ENCODE measurements at regions not wholly inside any gene's neighbourhood (a gene's known extent, or its start where the extent isn't known, plus 50 kb on each side); places are given as distances from the start of the nearest gene placed in this dataset.

DNA sequence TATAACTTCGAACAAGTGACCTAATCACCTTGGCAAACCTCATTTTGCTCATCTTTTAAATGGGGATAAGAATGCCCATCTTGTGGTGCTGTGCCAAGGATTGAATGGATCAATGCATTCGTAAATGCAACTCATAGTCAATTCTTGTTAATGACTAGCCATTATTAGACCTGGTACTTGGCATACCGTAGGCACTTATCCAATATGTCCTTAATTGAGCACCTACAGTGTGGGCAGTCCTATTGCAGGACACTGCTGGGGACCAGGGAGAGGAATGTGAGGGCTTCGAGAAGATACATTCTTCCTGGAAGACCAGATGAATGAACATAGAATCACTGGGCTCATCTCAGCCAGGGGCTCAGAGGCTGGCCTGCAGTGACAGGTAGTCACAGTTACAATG lies 177.2 kb upstream of the TLE3 start:
- TF ChIP-seq, protein P1, sequence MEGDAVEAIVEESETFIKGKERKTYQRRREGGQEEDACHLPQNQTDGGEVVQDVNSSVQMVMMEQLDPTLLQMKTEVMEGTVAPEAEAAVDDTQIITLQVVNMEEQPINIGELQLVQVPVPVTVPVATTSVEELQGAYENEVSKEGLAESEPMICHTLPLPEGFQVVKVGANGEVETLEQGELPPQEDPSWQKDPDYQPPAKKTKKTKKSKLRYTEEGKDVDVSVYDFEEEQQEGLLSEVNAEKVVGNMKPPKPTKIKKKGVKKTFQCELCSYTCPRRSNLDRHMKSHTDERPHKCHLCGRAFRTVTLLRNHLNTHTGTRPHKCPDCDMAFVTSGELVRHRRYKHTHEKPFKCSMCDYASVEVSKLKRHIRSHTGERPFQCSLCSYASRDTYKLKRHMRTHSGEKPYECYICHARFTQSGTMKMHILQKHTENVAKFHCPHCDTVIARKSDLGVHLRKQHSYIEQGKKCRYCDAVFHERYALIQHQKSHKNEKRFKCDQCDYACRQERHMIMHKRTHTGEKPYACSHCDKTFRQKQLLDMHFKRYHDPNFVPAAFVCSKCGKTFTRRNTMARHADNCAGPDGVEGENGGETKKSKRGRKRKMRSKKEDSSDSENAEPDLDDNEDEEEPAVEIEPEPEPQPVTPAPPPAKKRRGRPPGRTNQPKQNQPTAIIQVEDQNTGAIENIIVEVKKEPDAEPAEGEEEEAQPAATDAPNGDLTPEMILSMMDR (IDR thresholded peaks at IDR 0.05; ENCODE audit: low read depth, low read length, poor library complexity, severe bottlenecking), result no peak
- TF ChIP-seq EZH2phosphoT487 (IDR thresholded peaks at IDR 0.05; ENCODE audit: borderline replicate concordance, low read length), result no peak
